OCI-LY1 (cell line): ENCODE measurements at regions not wholly inside any gene's neighbourhood (a gene's known extent, or its start where the extent isn't known, plus 50 kb on each side); places are given as distances from the start of the nearest gene placed in this dataset.

Experiments
- H2AFZ ChIP-seq: fragments of 200-600 bp; sonication (generic), shearing (Covaris generic); 2 replicates; pipeline ENCODE4 v1.6.0; 2014; ENCODE audit warnings: antibody characterized with exemption, mild to moderate bottlenecking, low read length
- H3F3A ChIP-seq: fragments of 200-600 bp; sonication (generic), shearing (Covaris generic); 2 replicates; pipeline ENCODE4 v1.6.0; 2014; ENCODE audit warnings: mild to moderate bottlenecking, antibody characterized with exemption, low read length, moderate library complexity; ENCODE audit not compliant: insufficient read depth
- H3K27ac ChIP-seq: fragments of 200-600 bp; sonication (generic); 2 replicates; pipeline ENCODE4 v1.5.1; 2014; ENCODE audit warnings: low read length, mixed run types, mild to moderate bottlenecking, low read depth; ENCODE audit not compliant: poor library complexity, severe bottlenecking
- H3K27me3 ChIP-seq: fragments of 200-600 bp; sonication (generic); 2 replicates; pipeline ENCODE4 v1.6.0; 2014; ENCODE audit warnings: antibody characterized with exemption, mild to moderate bottlenecking, low read length, moderate library complexity; ENCODE audit not compliant: insufficient read depth
- H3K36me3 ChIP-seq: fragments of 200-600 bp; sonication (generic); 2 replicates; pipeline ENCODE4 v1.6.1; 2014; ENCODE audit warnings: mild to moderate bottlenecking, antibody characterized with exemption, low read length, moderate library complexity, mixed read lengths; ENCODE audit not compliant: insufficient read depth
- H3K4me1 ChIP-seq: fragments of 200-600 bp; sonication (generic); 2 replicates; pipeline ENCODE4 v1.5.1; 2014; ENCODE audit warnings: mild to moderate bottlenecking, low read length, moderate library complexity; ENCODE audit not compliant: insufficient read depth, severe bottlenecking
- H3K4me2 ChIP-seq: fragments of 200-600 bp; sonication (generic), shearing (Covaris generic); 2 replicates; pipeline ENCODE4 v1.6.1; 2014; ENCODE audit warnings: low read length
- H3K4me3 ChIP-seq: fragments of 200-600 bp; sonication (generic); 2 replicates; pipeline ENCODE4 v1.5.1; 2014; ENCODE audit warnings: low read length, low read depth, mild to moderate bottlenecking, mixed read lengths; ENCODE audit not compliant: poor library complexity, severe bottlenecking
- H3K79me2 ChIP-seq: fragments of 200-600 bp; shearing (Covaris generic); 2 replicates; pipeline ENCODE4 v1.6.1; 2016; ENCODE audit warnings: mixed run types, low read length, mixed read lengths; ENCODE audit not compliant: insufficient read depth
- H3K9ac ChIP-seq: fragments of 200-600 bp; sonication (generic), shearing (Covaris generic); 2 replicates; pipeline ENCODE4 v1.6.1; 2014; ENCODE audit warnings: mild to moderate bottlenecking, low read length, mixed read lengths
- H3K9me2 ChIP-seq: fragments of 200-600 bp; sonication (generic), shearing (Covaris generic); 2 replicates; pipeline ENCODE4 v1.6.1; 2014; ENCODE audit warnings: low read depth, mild to moderate bottlenecking, low read length, mixed read lengths
- H3K9me3 ChIP-seq: fragments of 200-600 bp; shearing (Covaris generic); 2 replicates; pipeline ENCODE4 v1.6.1; 2014; ENCODE audit warnings: low read length, mixed read lengths
- H4K20me1 ChIP-seq: fragments of 200-600 bp; sonication (generic), shearing (Covaris generic); 2 replicates; pipeline ENCODE4 v1.6.0; 2016; ENCODE audit warnings: mild to moderate bottlenecking, low read length; ENCODE audit not compliant: insufficient read depth
- CTCF ChIP-seq: fragments of 200-600 bp; sonication (generic), shearing (Covaris generic); IDR thresholded peaks from 2 replicates; pipeline ENCODE4 v1.5.1; 2017; ENCODE audit warnings: mild to moderate bottlenecking, antibody characterized with exemption, low read length, moderate library complexity, mixed read lengths
- EZH2 ChIP-seq: fragments of 200-600 bp; sonication (generic), shearing (Covaris generic); IDR thresholded peaks from 2 replicates; pipeline ENCODE4 v1.8.0; 2017; ENCODE audit warnings: borderline replicate concordance, mixed run types, mild to moderate bottlenecking, antibody characterized with exemption, low read length, moderate library complexity, mixed read lengths

- Histone ChIP-seq H3K4me2 (no peak overlapping the region), H3K9ac (no peak overlapping the region), H3K9me3 (no peaks in the 10 kb centered on the region)
Measured at GRCh38 chr2:145591109-145591809, 1071.3 kb upstream of the ZEB2 start.

GRCh38 chr2:145587922-145588321 lies 1068.0 kb upstream of the ZEB2 start:
- H3K9me3 ChIP-seq = no peaks in the 10 kb centered on the region
- H3K27ac ChIP-seq = no peak overlapping the region
- H3K9ac ChIP-seq = no peak overlapping the region
- H3K4me3 ChIP-seq = no peak overlapping the region
- TF ChIP-seq CTCF (no peak), EZH2 (no peak)
- H2AFZ ChIP-seq = no peak overlapping the region
- H3F3A ChIP-seq = 0 out of 2 replicates have a peak, but pooled peaks cover 5% of the 10 kb centered on the region
- no peak overlapping the region for H3K4me2 ChIP-seq
- H3K9me2 ChIP-seq = no peaks in the 10 kb centered on the region
- no peaks in the 10 kb centered on the region for H3K27me3 ChIP-seq
- H4K20me1 ChIP-seq = no peaks in the 10 kb centered on the region
- H3K36me3 ChIP-seq = no peaks in the 10 kb centered on the region
- H3K79me2 ChIP-seq = no peaks in the 10 kb centered on the region
- H3K4me1 ChIP-seq = peaks cover 42% of the 10 kb centered on the region

More at GRCh38 chr2:145591109-145591809, 1071.3 kb upstream of the ZEB2 start:
- TF ChIP-seq EZH2 = no peak
- H3F3A ChIP-seq = 0 out of 2 replicates have a peak, but pooled peaks cover under 1% of the 10 kb centered on the region
- H3K36me3 ChIP-seq = no peaks in the 10 kb centered on the region
- H3K4me3 ChIP-seq = no peak overlapping the region
- peak overlapping the region; percentile 62 for H3K27ac ChIP-seq
- no peaks in the 10 kb centered on the region for H3K27me3 ChIP-seq
- H3K9me2 ChIP-seq = no peaks in the 10 kb centered on the region
- no peaks in the 10 kb centered on the region for H4K20me1 ChIP-seq
- no peaks in the 10 kb centered on the region for H3K79me2 ChIP-seq
- 0 out of 2 replicates have a peak overlapping the region, but pooled peaks have one; percentile 9 for H2AFZ ChIP-seq
- peaks cover 50% of the 10 kb centered on the region for H3K4me1 ChIP-seq

GRCh38 chr2:145584353-145584752 lies 1064.4 kb upstream of the ZEB2 start:
- no peak overlapping the region for H3K4me2 ChIP-seq
- H3K9ac ChIP-seq = no peak overlapping the region
- H3K4me1 ChIP-seq = peaks cover 23% of the 10 kb centered on the region
- no peaks in the 10 kb centered on the region for H4K20me1 ChIP-seq
- TF ChIP-seq CTCF (no peak), EZH2 (no peak)
- H3K27ac ChIP-seq = no peak overlapping the region
- H3K36me3 ChIP-seq = no peaks in the 10 kb centered on the region
- no peaks in the 10 kb centered on the region for H3K9me2 ChIP-seq
- no peaks in the 10 kb centered on the region for H3K9me3 ChIP-seq
- H3K27me3 ChIP-seq = no peaks in the 10 kb centered on the region
- peak overlapping the region; percentile 6; the same call in 1 of the 2 replicates for H2AFZ ChIP-seq
- H3F3A ChIP-seq = 0 out of 2 replicates have a peak, but pooled peaks cover 5% of the 10 kb centered on the region
- no peaks in the 10 kb centered on the region for H3K79me2 ChIP-seq
- H3K4me3 ChIP-seq = no peak overlapping the region

- no peaks in the 10 kb centered on the region for H4K20me1 ChIP-seq
- H3K4me2 ChIP-seq = no peak overlapping the region
- no peaks in the 10 kb centered on the region for H3K9me2 ChIP-seq
- no peaks in the 10 kb centered on the region for H3K27me3 ChIP-seq
- no peaks in the 10 kb centered on the region for H3K4me1 ChIP-seq
- no peak overlapping the region for H2AFZ ChIP-seq
- H3K9ac ChIP-seq = no peak overlapping the region
- no peaks in the 10 kb centered on the region for H3K36me3 ChIP-seq
- no peak for TF ChIP-seq CTCF
- no peak for TF ChIP-seq EZH2
- no peaks in the 10 kb centered on the region for H3K79me2 ChIP-seq
- H3K27ac ChIP-seq = no peak overlapping the region
- peaks cover 6% of the 10 kb centered on the region; the same call in 1 of the 2 replicates for H3K9me3 ChIP-seq
- H3K4me3 ChIP-seq = no peak overlapping the region
- no peaks in the 10 kb centered on the region for H3F3A ChIP-seq
Measured at GRCh38 chr2:145573608-145574007, 1053.7 kb upstream of the ZEB2 start.
